ENCODE measurements at regions not wholly inside any gene's neighbourhood (a gene's known extent, or its start where the extent isn't known, plus 50 kb on each side); places are given as distances from the start of the nearest gene placed in this dataset.

DNA sequence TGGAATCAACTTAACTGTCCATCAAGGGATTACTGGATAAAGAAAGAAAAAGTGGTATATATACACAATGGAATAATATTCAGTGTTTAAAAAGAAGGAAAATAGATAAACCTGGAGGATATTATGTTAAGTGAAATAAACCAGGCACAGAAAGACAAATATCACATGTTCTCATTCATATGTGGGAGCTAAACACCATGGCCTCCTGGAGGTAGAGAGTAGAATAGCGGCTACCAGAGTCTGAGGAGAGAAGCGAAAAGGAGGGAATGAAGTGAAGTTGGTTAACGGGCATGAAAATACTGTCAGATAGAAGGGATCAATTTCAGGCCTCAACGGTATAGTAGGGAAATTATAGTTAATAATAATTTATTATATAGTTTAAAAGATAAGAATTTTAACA lies 147.5 kb upstream of the OBI1 start:
- Histone ChIP-seq H3K27me3 (ENCODE audit: control insufficient read depth, insufficient read depth, low read length) (no peaks in the 10 kb centered on the region), H3K27ac (ENCODE audit: low read length) (no peak overlapping the region), H3K36me3 (ENCODE audit: control insufficient read depth, insufficient read depth, low read length) (no peaks in the 10 kb centered on the region), H3K9me3 (ENCODE audit: control insufficient read depth, insufficient read depth, low read depth, low read length) (no peaks in the 10 kb centered on the region), H3K4me1 (ENCODE audit: control insufficient read depth, insufficient read depth, low read length) (no peaks in the 10 kb centered on the region), H3K4me3 (ENCODE audit: low read depth in 2 of 2, low read length in 2 of 2) (no peak overlapping the region)
- in situ Hi-C loops (cut with HindIII; ENCODE audit: low pct_unique_long_range_greater_than_20kb, low sequenced_read_pairs) = no loop called here
- intact Hi-C loops (cut with micrococcal nuclease; ENCODE audit: unreplicated experiment) = no loop called here
- TF ChIP-seq, protein P1, sequence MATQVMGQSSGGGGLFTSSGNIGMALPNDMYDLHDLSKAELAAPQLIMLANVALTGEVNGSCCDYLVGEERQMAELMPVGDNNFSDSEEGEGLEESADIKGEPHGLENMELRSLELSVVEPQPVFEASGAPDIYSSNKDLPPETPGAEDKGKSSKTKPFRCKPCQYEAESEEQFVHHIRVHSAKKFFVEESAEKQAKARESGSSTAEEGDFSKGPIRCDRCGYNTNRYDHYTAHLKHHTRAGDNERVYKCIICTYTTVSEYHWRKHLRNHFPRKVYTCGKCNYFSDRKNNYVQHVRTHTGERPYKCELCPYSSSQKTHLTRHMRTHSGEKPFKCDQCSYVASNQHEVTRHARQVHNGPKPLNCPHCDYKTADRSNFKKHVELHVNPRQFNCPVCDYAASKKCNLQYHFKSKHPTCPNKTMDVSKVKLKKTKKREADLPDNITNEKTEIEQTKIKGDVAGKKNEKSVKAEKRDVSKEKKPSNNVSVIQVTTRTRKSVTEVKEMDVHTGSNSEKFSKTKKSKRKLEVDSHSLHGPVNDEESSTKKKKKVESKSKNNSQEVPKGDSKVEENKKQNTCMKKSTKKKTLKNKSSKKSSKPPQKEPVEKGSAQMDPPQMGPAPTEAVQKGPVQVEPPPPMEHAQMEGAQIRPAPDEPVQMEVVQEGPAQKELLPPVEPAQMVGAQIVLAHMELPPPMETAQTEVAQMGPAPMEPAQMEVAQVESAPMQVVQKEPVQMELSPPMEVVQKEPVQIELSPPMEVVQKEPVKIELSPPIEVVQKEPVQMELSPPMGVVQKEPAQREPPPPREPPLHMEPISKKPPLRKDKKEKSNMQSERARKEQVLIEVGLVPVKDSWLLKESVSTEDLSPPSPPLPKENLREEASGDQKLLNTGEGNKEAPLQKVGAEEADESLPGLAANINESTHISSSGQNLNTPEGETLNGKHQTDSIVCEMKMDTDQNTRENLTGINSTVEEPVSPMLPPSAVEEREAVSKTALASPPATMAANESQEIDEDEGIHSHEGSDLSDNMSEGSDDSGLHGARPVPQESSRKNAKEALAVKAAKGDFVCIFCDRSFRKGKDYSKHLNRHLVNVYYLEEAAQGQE (IDR thresholded peaks at IDR 0.05; ENCODE audit: insufficient read depth in 1 of 2, low read depth in 2 of 2, low read length in 1 of 2) = no peak
- DNase-seq (ENCODE audit: low read depth, low spot score) (no peak), ATAC-seq (no peak)
- ChIA-PET POLR2A (no interaction called here), CTCF (no interaction called here)
- BruUV-seq (replicated peaks) = no TSS peak

DNA sequence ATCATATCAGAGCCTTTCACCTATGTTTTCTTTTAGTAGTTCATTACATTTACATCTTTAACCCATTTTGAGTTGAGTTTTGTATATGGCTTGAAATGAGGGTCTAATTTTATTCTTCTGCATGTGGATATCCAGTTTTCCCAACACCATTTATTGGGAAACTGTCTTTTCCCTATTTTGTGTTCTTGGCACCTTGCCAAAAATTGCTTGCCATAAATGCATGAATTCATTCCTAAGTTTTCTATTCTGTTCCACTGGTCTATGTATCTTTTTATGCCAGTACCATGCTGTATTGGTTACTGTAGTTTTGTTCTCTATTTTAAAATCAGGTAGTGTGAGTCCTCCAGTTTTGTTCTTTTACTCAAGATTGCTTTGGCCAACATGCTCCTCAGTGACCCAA lies 144.0 kb upstream of the OBI1 start:
- CTCF ChIA-PET = no interaction called here
- no peak for ATAC-seq

More for the DNA sequence above, 144.0 kb upstream of the OBI1 start:
- intact Hi-C loops (cut with micrococcal nuclease; ENCODE audit: unreplicated experiment) (no loop called here), in situ Hi-C loops (cut with HindIII; ENCODE audit: low pct_unique_long_range_greater_than_20kb, low sequenced_read_pairs) (no loop called here)
- H3K27ac ChIP-seq (ENCODE audit: low read length) = no peak overlapping the region
- POLR2A ChIA-PET = no interaction called here
- H3K9me3 ChIP-seq (ENCODE audit: control insufficient read depth, insufficient read depth, low read depth, low read length) = no peaks in the 10 kb centered on the region
- BruUV-seq (replicated peaks) = no TSS peak
- no peak overlapping the region for H3K4me3 ChIP-seq (ENCODE audit: low read depth in 2 of 2, low read length in 2 of 2)
- TF ChIP-seq SIN3A (IDR thresholded peaks at IDR 0.05; ENCODE audit: borderline replicate concordance, insufficient read depth, low read depth, low read length) = no peak
- TF ChIP-seq, protein P2, sequence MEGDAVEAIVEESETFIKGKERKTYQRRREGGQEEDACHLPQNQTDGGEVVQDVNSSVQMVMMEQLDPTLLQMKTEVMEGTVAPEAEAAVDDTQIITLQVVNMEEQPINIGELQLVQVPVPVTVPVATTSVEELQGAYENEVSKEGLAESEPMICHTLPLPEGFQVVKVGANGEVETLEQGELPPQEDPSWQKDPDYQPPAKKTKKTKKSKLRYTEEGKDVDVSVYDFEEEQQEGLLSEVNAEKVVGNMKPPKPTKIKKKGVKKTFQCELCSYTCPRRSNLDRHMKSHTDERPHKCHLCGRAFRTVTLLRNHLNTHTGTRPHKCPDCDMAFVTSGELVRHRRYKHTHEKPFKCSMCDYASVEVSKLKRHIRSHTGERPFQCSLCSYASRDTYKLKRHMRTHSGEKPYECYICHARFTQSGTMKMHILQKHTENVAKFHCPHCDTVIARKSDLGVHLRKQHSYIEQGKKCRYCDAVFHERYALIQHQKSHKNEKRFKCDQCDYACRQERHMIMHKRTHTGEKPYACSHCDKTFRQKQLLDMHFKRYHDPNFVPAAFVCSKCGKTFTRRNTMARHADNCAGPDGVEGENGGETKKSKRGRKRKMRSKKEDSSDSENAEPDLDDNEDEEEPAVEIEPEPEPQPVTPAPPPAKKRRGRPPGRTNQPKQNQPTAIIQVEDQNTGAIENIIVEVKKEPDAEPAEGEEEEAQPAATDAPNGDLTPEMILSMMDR (IDR thresholded peaks at IDR 0.05) = no peak
- TF ChIP-seq POLR2AphosphoS5 (IDR thresholded peaks at IDR 0.05; ENCODE audit: low read depth, low read length) = no peak
- no peak for TF ChIP-seq TCF7L2 (IDR thresholded peaks at IDR 0.05; ENCODE audit: low read depth, low read length)
- TF ChIP-seq, protein P1 (IDR thresholded peaks at IDR 0.05; ENCODE audit: insufficient read depth in 1 of 2, low read depth in 2 of 2, low read length in 1 of 2) = no peak
- DNase-seq (ENCODE audit: low read depth, low spot score) = no peak
- H3K36me3 ChIP-seq (ENCODE audit: control insufficient read depth, insufficient read depth, low read length) = no peaks in the 10 kb centered on the region
- no peaks in the 10 kb centered on the region for H3K27me3 ChIP-seq (ENCODE audit: control insufficient read depth, insufficient read depth, low read length)
- no peaks in the 10 kb centered on the region for H3K4me1 ChIP-seq (ENCODE audit: control insufficient read depth, insufficient read depth, low read length)

Measured in Panc1 (cell line).